ENCODE measurements at regions not wholly inside any gene's neighbourhood (a gene's known extent, or its start where the extent isn't known, plus 50 kb on each side); places are given as distances from the start of the nearest gene placed in this dataset.

DNA sequence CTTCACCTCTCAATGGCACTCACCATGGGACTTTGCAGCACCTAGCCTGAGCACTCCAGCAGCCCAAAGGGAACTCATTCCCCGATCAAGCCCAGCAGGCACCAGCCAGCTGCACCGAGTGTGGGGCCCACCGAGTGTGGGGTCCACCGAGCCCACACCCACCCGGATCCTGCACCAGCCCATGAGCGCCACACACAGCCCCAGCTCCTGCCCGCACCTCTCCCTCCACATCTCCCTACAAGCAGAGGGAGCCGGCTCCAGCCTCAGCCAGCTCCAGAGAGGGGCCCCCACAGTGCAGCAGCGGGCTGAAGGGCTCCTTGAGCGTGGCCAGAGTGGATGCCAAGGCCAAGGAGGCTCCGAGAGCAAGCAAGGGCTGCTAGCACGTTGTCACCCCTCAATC is 1182.4 kb downstream of the HACE1 start:
- no peaks in the 10 kb centered on the region for H3K4me1 ChIP-seq
- no peaks in the 10 kb centered on the region for H3K36me3 ChIP-seq
- H3K9me3 ChIP-seq (replicated peaks), result peaks cover 6% of the 10 kb centered on the region
- DNase-seq, result no peak
- H3K27me3 ChIP-seq (ENCODE audit: low read depth), result no peaks in the 10 kb centered on the region
- no peak for TF ChIP-seq CTCF (IDR thresholded peaks at IDR 0.05; ENCODE audit: borderline replicate concordance)
- intact Hi-C loops (cut with micrococcal nuclease), result no loop called here
- no peak overlapping the region for H3K4me3 ChIP-seq
- H3K27ac ChIP-seq (replicated peaks), result no peak overlapping the region

DNA sequence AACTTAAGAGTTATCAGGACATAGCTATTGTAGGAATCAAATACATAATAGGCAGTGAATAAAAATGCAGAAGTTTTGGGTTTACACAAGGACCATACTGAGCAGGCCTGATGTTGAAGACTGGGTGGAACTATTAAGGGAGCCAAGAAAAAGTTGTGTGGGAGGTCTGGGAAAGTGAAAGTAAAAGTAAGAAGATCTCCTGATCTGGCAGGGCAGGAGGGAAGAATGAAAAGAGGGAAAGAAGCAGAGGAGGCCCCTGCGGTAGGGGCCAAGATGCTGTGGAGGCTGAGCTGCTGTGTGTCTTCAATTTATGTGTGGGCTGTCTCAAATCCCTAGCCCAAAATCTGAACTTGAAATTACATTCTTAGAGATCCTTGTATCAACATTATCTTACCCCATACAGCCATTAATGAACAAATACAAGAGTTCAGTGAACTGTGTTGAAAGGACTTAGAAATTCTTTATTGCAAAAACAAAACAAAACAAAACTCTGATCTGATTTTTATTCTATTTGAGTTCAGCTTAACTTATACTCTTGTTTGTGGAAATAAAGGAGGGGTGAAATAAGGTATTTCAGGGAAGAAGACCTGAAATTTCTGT is 1183.8 kb downstream of the HACE1 start:
- DNase-seq, result no peak
- intact Hi-C loops (cut with micrococcal nuclease), result no loop called here
- no peaks in the 10 kb centered on the region for H3K4me1 ChIP-seq
- no peak overlapping the region for H3K4me3 ChIP-seq
- H3K36me3 ChIP-seq, result no peaks in the 10 kb centered on the region
- no peak for TF ChIP-seq CTCF (IDR thresholded peaks at IDR 0.05; ENCODE audit: borderline replicate concordance)
- H3K27me3 ChIP-seq (ENCODE audit: low read depth), result no peaks in the 10 kb centered on the region
- H3K27ac ChIP-seq (replicated peaks), result no peak overlapping the region
- peaks cover 6% of the 10 kb centered on the region for H3K9me3 ChIP-seq (replicated peaks)

DNA sequence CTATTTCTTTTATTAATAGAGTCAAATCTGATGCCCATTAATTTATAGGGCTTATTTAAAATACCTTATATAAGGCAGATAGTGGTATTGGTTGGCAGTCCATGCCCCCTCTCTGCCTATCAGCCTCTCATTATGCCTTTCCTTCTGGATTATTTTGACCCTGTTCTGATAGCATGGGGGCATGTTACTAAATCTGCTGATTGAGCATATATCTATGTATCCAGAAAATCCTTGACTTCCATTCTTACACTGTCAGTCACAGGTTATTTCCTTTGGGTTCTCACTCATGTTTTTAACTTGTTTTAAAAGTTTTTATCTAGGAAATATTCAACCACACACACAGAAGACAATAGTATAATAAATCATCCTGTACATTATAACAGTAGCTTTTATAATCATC is 1184.9 kb downstream of the HACE1 start:
- intact Hi-C loops (cut with micrococcal nuclease), result no loop called here
- no peak for TF ChIP-seq CTCF (IDR thresholded peaks at IDR 0.05; ENCODE audit: borderline replicate concordance)
- H3K4me3 ChIP-seq, result no peak overlapping the region
- no peak for DNase-seq
- H3K9me3 ChIP-seq (replicated peaks), result peaks cover 6% of the 10 kb centered on the region
- H3K27me3 ChIP-seq (ENCODE audit: low read depth), result no peaks in the 10 kb centered on the region
- no peak overlapping the region for H3K27ac ChIP-seq (replicated peaks)
- H3K4me1 ChIP-seq, result no peaks in the 10 kb centered on the region
- no peaks in the 10 kb centered on the region for H3K36me3 ChIP-seq

DNA sequence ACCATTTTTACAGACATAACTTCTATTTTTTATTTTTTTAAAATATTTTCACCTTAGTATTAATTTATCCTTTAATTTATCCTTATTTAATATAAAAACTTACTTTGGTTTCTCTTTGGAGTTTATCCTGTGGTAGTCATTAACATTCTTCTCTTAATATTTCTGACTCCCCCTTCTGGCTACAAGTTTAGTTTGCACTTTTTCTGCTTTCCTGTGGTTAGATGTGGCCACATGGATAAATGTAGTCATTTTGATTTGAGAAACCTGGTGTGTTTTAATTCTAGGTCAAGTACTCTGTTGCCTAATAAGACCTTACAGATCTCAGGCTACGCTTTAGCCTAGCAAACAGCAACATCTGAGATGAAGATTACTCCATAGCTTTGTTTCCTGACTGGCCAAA is 1187.5 kb downstream of the HACE1 start:
- no peak for TF ChIP-seq CTCF (IDR thresholded peaks at IDR 0.05; ENCODE audit: borderline replicate concordance)

GRCh38 chr6:103629613-103630012 is 1230.1 kb downstream of the HACE1 start:
- no peak for DNase-seq
- no peaks in the 10 kb centered on the region for H3K27me3 ChIP-seq (ENCODE audit: low read depth)
- no peak for TF ChIP-seq CTCF (IDR thresholded peaks at IDR 0.05; ENCODE audit: borderline replicate concordance)
- no peaks in the 10 kb centered on the region for H3K36me3 ChIP-seq
- H3K9me3 ChIP-seq (replicated peaks), result peaks cover 11% of the 10 kb centered on the region
- intact Hi-C loops (cut with micrococcal nuclease), result no loop called here
- no peaks in the 10 kb centered on the region for H3K4me1 ChIP-seq
- H3K27ac ChIP-seq (replicated peaks), result no peak overlapping the region
- no peak overlapping the region for H3K4me3 ChIP-seq

More for the DNA sequence above, 1187.5 kb downstream of the HACE1 start:
- H3K36me3 ChIP-seq, result no peaks in the 10 kb centered on the region
- no peaks in the 10 kb centered on the region for H3K9me3 ChIP-seq (replicated peaks)
- intact Hi-C loops (cut with micrococcal nuclease), result no loop called here
- H3K27me3 ChIP-seq (ENCODE audit: low read depth), result no peaks in the 10 kb centered on the region
- no peak overlapping the region for H3K4me3 ChIP-seq
- DNase-seq, result no peak
- no peaks in the 10 kb centered on the region for H3K4me1 ChIP-seq
- no peak overlapping the region for H3K27ac ChIP-seq (replicated peaks)

Measured in left ventricle myocardium inferior (tissue), 1 donor.